Right ventricle myocardium inferior (tissue), 1 donor: ENCODE measurements at regions not wholly inside any gene's neighbourhood (a gene's known extent, or its start where the extent isn't known, plus 50 kb on each side); places are given as distances from the start of the nearest gene placed in this dataset.

Source experiments
- ATAC-seq: fragments of 200-7000 bp; cut with Tn5 transposase; one replicate; pipeline ENCODE4 v1.9.1; 2020; ENCODE audit warnings: mild to moderate bottlenecking, moderate library complexity
- DNase-seq: peaks from one replicate; pipeline ENCODE4 v3.0.0; 2021; ENCODE audit errors: missing footprints
- intact Hi-C: fragments of 100-400 bp; cut with DNase I; formaldehyde crosslinking; loops from one replicate; pipeline ENCODE4 v1.11.0; 2022
- donor health status: DM: no; HTN: yes; CAD: no; lungs with severe emphysema.

DNA sequence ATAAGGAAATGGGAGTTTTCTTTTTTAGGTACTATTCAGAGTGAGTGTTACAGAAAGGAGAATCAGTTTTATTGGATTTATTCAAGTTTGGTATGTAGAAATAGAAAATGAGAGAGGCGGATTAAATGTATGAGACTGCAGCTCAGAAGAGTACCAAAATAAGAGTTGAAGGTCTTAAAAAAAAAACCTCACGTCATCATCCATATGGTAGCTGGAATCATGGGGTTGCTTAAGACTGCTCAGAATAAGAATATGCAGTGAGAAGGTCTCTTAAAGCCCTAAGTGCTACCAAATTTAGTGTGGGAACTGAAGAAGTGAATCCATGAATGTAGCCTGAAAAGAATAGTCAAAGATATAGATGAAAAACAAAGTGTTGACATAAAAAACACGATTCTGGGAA is 825.5 kb upstream of the SEL1L start:
- DNase-seq (no peak), ATAC-seq (no peak)
- intact Hi-C loops = no loop called here

DNA sequence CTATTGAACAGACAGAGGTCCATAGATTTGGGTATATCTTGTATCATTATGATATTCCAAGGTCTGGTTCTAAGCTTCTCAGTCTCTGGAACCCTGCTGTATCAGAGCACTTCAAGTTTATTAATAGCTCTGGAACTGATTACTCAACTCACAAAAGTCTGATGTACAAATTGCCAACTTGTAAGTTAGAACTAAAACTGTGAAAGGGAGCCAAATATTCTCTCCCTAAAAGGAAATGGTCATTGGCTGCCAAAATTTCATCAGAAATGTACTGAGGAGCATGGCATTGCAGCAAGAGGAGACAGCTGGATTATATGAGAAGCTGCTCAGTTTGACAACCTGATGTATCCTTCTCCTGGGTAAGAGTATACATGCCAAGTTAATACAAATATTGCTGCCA is 828.8 kb upstream of the SEL1L start:
- intact Hi-C loops = no loop called here
- ATAC-seq (peak; percentile 85), DNase-seq (no peak)

DNA sequence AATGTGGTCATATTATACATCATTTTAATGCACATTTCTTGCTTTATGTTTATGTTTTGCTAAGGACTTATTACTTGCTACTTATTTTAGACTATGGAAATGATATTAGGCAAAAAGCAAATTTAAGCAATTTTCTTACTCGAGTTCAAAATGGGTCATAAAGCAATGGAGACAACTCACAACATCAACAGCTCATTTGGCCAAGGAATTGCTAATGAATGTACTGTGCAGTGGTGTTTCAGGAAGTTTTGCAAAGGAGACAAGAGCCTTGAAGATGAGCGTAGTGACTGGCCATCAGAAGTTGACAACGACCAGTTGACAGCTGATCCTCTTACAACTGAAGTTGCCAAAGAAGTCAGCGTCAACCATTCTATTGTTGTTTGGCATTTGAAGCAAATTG is 831.8 kb upstream of the SEL1L start:
- DNase-seq (no peak), ATAC-seq (no peak)
- intact Hi-C loops = no loop called here

DNA sequence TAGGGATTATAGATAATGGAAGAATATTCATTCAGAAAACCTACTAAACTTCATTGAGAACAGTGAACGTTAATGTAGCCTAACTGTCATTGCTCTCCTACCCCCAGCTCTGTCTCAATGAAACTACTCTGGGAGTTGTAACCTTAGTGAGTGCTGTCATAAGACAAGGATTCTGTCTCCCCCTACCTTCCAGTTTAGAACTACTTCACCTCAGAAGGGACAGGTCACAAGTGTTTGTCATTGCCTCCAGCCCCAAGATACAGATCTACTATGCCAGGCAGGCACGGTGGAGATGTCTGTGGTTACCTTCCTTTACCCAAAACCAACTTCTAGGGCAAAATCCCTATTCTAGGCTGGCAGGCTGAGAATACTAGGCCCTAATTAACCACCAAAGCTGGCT is 833.1 kb upstream of the SEL1L start:
- intact Hi-C loops = no loop called here
- ATAC-seq (no peak), DNase-seq (no peak)

DNA sequence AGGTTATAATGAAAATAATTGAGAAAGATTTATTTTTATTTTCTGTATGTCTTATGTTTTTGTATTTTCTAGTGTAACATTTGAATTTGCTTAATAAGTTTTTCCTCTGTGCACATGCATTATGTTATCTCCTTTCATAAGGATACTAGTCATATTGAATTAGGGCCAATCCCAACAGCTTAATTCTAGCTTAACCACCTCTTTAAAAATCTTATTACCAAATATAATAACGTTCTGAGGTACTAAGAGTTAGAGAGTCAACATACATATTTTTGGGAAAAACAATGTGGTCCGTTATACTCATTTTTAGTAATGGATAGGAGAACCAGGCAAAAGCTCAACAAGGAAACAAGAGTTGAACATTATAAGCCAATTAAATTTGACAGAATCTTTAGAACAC is 845.6 kb upstream of the SEL1L start:
- intact Hi-C loops = no loop called here
- ATAC-seq = no peak
- no peak for DNase-seq

DNA sequence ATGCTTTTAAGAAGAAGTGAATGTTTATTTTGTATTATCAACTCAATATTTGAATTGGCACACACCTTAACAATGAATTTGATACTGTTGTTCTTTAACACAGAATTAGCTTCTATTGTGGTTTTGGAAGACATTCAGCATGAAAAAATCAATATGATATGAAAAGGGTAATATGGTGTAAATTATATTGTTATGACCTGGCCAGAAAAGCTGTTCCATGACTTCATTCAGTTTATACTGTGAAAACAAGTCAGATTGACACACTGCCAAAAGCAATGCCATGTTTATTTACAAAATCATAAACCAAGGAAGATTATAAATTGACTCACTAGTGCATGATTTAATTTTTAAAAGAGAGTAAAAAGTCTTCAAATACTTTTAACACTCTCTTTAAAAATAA is 851.4 kb upstream of the SEL1L start:
- DNase-seq = no peak
- intact Hi-C loops = no loop called here
- ATAC-seq = no peak

DNA sequence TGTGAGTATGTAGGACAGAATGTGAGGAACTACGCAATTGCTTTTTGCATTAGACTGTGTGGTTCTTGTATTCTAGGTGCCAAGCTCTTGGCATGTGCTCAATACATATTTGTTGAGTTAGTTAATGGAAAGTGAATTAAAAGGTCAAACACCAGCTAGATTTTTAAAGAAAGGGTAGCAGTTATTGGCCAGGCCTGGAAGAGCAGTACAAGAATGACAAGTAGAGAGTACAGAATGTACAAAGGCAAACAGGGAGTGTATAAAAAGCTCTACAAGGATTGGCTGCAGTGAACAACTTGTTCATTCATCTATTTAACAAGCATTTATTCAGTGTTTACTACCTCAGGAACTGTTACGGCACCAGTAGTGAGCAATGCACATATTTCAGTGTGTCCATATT is 854.0 kb upstream of the SEL1L start:
- intact Hi-C loops = no loop called here
- ATAC-seq = peak; percentile 28
- DNase-seq = no peak

DNA sequence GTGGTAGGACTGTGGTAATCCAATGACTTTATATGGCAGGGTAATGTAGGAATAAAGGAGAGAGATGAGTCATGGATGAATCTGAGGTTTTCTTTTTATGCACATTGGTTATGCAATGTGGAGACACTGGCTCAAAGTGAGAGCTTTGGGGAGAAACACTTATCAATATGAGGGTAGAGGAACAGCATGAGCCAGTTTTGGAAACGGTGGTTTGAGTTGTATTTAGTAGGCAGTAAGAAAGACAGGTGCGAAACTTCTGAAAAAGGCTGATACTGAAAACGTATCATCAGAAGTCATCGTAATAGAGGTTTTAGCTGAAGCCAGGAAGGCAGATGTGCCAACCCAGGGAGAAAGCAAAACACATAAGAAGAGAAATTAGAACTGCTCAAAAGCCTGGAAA is 854.8 kb upstream of the SEL1L start:
- intact Hi-C loops = no loop called here
- DNase-seq (no peak), ATAC-seq (no peak)

DNA sequence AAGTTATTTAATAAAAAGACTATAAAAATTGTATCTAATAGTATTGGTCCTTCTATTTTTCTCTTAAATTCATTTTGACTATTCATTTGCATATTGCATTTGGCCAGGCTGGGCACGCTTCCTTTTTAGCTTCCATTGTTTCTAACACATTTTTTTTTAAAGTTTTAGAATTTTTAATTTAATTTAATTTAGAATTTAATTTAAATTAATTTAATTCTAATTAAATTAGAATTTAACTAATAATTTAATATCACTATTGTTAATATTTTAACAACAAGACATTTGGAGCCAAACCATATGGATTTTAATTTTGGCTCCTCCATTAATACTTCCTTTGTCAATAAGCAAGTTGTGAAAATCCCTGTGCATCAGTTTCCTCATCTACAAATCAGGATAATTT is 856.9 kb upstream of the SEL1L start:
- DNase-seq (no peak), ATAC-seq (no peak)
- intact Hi-C loops = no loop called here

DNA sequence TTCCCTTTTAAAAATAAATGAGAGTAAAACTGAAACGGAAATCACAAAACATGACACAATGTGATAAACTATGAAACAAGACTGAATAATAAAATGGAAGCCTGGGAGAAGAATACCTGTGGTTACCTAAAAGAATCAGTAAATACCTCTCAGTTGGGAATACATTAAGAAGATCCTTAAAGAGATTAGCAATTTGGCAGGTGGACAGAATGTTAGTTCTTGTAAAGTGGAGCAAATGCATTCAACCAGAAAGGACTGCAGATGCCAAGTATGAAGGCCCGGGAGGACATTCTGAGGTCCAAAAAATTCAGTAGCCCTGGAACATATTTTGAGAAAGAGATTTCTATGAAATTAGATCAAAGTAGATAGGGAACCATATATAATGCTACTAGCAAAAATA is 861.3 kb upstream of the SEL1L start:
- no peak for DNase-seq
- no peak for ATAC-seq
- intact Hi-C loops = no loop called here

DNA sequence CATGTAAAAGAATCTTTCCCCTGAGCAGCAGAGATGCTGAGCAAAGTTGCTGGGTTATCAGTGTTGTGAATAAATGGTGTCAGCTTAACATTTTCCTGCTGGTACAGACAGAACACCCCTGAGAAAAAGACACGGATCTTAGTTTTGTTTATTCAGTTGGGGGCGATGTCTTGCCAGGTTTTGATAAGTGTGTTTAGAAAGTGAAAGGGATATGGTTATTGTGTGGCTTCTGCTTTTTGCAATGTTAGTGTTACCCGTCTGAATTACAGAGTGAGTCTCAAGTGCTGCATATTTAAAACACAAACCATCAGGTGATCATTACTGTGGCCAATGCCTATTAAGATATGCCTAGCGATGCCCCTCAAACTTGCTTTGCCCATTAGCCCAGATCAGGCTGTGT is 864.6 kb upstream of the SEL1L start:
- DNase-seq (no peak), ATAC-seq (peak; percentile 44)
- intact Hi-C loops = no loop called here

DNA sequence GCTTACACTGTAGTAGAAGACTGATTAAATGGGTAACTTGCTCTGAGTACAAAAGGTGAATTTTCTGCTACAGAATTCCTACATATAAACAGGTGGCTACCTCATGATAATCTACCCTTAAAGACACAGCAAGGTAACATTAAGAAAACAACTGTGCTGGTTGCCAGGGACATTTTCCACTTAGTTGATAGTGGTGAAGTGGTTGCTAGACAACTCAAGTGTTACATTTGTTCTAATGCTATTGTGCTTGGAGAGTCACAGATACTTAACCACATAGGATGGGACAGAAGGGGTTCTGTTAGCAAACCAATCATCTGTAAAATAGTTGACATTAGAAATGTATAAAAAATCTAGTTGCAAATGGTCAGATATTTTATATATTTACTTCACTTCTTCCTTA is 870.3 kb upstream of the SEL1L start:
- DNase-seq (no peak), ATAC-seq (no peak)
- intact Hi-C loops = no loop called here

DNA sequence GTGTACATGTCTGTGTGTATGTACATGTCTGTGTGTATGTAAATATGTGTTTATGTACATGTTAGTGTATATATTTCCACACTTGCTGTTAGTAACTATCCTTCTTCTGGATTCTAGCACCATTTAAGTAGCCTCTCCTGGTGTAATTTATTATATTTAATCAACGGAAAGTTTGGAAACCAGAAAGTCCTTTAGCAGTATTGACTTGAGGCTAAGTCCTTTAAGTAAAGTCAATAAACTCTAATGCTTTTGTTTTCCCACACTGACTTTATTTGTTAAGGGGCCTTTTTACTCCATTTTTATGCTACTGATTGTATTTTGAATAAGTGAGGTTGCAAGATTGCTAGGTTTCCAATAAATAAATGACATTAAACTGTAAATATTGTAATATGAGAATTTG is 876.4 kb upstream of the SEL1L start:
- ATAC-seq = no peak

DNA sequence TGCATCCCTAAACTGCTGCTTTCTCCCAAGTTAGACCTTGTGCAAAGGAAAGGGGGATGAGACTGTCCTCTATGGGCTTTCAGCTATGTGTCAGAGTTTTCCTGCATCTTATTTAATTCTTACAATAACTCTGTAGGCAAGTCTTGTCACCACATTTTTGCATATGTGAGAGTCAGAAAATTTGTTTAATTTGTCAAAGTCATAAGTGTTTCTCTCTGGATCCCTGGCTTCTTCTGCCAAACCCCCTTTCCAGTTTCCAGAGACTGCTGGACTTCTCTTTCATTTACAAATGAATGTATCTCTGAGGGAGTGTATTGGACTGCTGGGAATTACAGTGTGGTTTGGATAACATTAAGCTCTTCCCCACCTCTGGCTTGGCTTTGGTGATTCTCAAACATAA is 877.6 kb upstream of the SEL1L start:
- ATAC-seq = no peak
- DNase-seq = no peak
- intact Hi-C loops = no loop called here

More for the DNA sequence above, 876.4 kb upstream of the SEL1L start:
- intact Hi-C loops = no loop called here
- no peak for DNase-seq

DNA sequence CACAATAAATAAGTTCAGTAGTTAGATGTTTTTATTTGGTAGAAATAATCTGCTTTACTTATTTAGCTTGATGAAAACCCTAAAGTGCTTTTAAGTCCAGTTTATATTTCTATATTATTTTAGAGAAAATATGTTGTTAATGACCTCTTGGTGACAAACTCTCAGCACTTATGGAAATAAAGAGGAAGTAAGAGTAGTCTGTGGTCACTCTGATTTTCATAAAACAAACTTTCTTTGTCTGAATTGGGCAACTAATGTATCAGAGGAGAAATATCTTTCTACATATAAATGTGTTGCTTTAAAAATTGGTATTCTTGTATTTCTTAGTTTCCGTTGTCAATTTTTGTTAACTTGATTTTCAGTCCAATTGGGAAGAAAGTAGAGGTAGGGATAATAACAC is 878.9 kb upstream of the SEL1L start:
- DNase-seq (no peak), ATAC-seq (no peak)
- intact Hi-C loops = no loop called here

DNA sequence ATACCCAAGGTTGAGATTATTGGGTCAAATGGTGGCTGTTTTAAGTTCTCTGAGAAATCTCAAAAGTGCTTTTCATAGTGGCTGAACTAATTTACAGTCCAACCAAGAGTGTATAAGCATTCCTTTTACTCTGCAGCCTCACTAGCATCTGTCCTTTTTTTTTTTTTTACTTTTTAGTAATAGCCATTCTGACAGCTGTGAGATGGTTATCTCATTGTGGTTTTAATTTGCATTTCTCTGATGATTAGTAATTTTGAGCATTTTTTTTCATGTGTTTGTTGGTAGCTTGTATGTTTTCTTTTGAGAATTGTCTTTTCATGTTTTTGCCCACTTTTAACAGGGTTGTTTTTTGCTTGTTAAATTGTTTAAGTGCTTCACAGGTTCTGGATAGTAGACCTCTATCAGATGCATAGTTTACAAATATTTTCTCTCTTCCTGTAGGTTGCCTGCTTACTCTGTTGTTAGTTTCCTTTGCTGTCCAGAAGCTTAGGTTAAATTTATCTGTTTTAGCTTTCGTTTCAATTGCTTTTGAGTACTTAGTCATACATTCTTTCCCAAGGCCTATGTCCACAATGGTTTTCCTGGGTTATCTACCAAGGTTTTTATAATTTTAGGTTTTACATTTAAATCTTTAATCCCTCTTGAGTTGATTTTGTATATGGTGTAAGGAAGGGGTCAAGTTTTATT is 881.3 kb upstream of the SEL1L start:
- no peak for DNase-seq
- ATAC-seq = no peak
- intact Hi-C loops = no loop called here

DNA sequence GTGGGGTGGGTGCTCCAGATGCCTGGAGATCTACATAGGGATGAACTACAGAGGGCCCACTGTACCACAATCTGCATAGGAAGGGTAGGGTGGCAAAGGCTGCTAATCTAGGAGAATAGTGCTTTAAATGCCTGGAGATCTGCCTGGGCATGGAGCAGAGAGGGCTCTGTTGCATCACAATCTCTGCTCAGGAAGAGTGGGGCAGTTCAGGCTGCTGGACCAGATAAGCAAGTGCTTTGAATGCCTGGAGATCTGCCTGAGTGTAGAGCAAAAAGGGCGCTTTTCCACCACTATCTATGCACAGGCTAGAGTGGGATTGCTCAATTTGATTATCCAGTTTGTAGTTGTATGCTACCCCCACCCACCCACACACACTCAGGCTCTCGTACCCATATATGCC is 886.3 kb upstream of the SEL1L start:
- peak; percentile 86 for ATAC-seq
- no peak for DNase-seq
- intact Hi-C loops = no loop called here

DNA sequence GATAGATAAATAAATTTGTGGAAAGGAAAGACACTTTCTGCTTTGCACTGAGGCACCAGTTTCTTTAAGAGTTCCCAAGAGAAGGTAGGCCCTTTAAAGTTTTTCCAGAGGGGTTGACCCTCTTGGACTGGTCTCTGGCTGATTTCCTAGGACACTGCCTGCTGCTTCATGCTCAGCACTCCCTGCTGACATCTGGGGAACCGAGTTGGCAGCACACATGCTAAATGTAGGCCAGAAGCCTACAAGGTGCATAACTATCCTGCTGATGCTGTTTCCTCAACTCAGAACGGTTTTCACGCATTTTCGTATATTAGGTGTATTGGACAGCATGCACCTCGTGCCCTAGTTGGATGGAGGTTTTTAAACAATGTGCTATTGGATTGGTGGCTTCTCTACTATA is 887.2 kb upstream of the SEL1L start:
- intact Hi-C loops = no loop called here
- ATAC-seq (peak; percentile 87), DNase-seq (no peak)

DNA sequence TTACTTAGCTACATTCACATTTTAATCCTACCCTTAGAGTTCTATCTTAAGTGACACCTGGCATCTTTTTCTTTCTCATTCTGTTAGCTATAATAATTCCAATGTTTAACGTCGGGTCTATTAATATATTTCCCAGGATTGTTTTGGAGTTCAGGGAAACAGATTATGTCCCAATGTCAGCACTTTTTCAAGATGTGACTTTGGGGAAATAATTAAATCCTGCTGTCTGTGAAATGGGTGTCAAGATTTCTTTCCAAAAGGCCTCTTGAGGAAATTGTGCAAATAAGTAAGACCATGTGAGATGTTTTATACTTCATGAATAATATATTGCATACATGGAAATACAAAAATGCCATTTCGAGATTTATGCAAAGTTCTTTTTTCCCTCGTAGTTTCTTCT is 887.6 kb upstream of the SEL1L start:
- DNase-seq = no peak
- ATAC-seq = no peak

DNA sequence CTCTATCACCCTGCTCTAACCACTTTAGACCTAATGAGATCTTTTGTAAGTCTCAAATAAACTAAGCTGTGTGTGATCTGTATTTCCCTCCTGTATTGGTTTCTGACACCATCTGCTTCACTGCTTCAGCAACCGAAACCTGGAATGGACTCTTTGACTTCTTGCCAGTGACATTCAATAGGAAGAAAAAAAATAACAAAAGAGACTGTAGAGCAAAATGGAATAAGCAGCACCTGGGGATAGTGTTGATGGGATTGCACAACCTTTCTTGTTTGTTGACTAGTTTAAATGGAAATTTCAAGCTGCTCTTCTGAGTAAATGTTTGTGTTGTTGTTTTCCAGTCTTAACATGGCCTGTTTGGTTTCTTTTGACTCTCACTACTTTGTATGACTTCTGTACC is 888.6 kb upstream of the SEL1L start:
- DNase-seq (no peak), ATAC-seq (no peak)
- intact Hi-C loops = no loop called here

More for the DNA sequence above, 887.6 kb upstream of the SEL1L start:
- intact Hi-C loops = no loop called here

DNA sequence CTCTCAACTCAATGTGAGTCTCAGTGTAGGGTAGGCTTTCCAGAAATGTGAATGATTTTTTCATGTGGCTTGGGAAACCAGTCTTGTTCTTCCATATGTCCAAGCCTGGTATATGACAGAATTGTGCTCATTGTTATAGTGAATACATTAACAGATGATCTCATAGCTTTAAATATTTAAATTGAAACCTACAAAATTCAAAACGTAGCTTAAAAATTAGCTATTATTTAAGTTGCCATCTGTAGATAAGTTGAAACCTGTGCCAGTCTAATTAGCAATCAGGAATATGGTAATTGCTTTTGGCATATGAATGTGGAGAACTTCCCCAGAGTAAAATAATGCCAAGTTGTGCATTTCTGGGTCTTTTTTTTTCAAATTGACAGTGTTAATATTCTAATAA is 891.6 kb upstream of the SEL1L start:
- no peak for DNase-seq
- ATAC-seq = no peak
- intact Hi-C loops = no loop called here

DNA sequence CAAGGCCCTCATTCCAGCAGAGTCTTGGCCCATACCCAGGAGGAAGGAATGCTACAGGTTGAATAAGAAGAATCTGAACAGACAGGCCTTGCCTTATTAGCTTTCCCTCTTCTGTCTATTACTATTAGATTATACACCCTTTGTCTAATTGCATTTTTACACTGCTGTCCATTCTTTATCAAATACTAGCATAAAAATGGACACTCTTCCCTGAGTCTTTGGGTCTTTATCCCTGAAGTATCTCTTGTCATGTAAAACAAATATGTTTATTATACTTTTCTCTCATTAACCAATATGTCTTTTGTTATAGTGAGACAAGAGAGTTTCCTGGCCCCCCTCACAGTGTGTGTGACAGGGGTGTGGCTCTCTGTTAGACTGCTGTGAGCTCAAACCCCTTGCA is 897.4 kb upstream of the SEL1L start:
- no peak for DNase-seq
- intact Hi-C loops = no loop called here
- ATAC-seq = no peak
